Liver (tissue), 8 donors: ENCODE measurements at regions not wholly inside any gene's neighbourhood (a gene's known extent, or its start where the extent isn't known, plus 50 kb on each side); places are given as distances from the start of the nearest gene placed in this dataset.

Experiments used
- DNase-seq: peaks from one replicate; pipeline ENCODE4 v3.0.0-alpha.2; 2017; ENCODE audit warnings: low spot score
- H3K27ac ChIP-seq, 2 donors: one replicate each; pipeline ENCODE4 v1.7.0; 2013; ENCODE audit warnings: inconsistent platforms in 2 of 2, low read length in 2 of 2, control low read depth in 1 of 2, low read depth in 1 of 2, mild to moderate bottlenecking in 1 of 2
- H3K27me3 ChIP-seq, 4 donors: one replicate each; pipeline versions ENCODE4 v1.6.1 to v1.7.0; 2013; ENCODE audit warnings: low read length in 3 of 4, inconsistent platforms in 1 of 4, mild to moderate bottlenecking in 1 of 4, moderate library complexity in 1 of 4; ENCODE audit not compliant: control insufficient read depth in 4 of 4, insufficient read depth in 4 of 4
- H3K36me3 ChIP-seq, 4 donors: one replicate each; pipeline versions ENCODE4 v1.6.1 to v1.7.0; 2013; ENCODE audit warnings: low read length in 3 of 4, mild to moderate bottlenecking in 3 of 4, low read depth in 1 of 4, moderate library complexity in 1 of 4; ENCODE audit not compliant: control insufficient read depth in 4 of 4, insufficient read depth in 3 of 4
- H3K4me1 ChIP-seq, 4 donors: one replicate each; pipeline versions ENCODE4 v1.6.1 to v1.7.0; 2013; ENCODE audit warnings: low read length in 3 of 4, mild to moderate bottlenecking in 3 of 4, moderate library complexity in 1 of 4; ENCODE audit not compliant: control insufficient read depth in 4 of 4, insufficient read depth in 4 of 4
- H3K4me3 ChIP-seq, 3 donors: one replicate each; pipeline versions ENCODE4 v1.6.1 to v1.7.0; 2013; ENCODE audit warnings: low read length in 3 of 3, control low read depth in 1 of 3, low read depth in 1 of 3, mild to moderate bottlenecking in 1 of 3
- H3K9ac ChIP-seq, 2 donors: one replicate each; pipeline ENCODE4 v1.7.0; 2013; ENCODE audit warnings: low read length in 2 of 2, mild to moderate bottlenecking in 2 of 2, moderate library complexity in 2 of 2, control low read depth in 1 of 2, low read depth in 1 of 2
- H3K9me3 ChIP-seq, 4 donors: one replicate each; pipeline versions ENCODE4 v1.6.1 to v1.7.0; 2013; ENCODE audit warnings: low read length in 3 of 4; ENCODE audit not compliant: control insufficient read depth in 4 of 4
- ATF3 ChIP-seq: IDR thresholded peaks from 2 replicates; pipeline ENCODE4 v1.6.1; 2016; ENCODE audit warnings: antibody characterized with exemption
- CTCF ChIP-seq: fragments of 150-350 bp; IDR thresholded peaks from 2 replicates; pipeline ENCODE4 v1.5.1; 2017; ENCODE audit warnings: improper control_type of control experiment, low read depth, low read length; ENCODE audit not compliant: missing input control
- EGR1 ChIP-seq, 2 donors: IDR thresholded peaks; 2 replicates each; pipeline ENCODE4 v1.6.1; 2016 to 2018; ENCODE audit warnings: antibody characterized with exemption in 2 of 2, low read depth in 2 of 2
- FOXA1 ChIP-seq: IDR thresholded peaks from 2 replicates; pipeline ENCODE4 v1.6.1; 2016; ENCODE audit warnings: antibody characterized with exemption
- FOXA2 ChIP-seq: IDR thresholded peaks from 2 replicates; pipeline ENCODE4 v1.6.1; 2016; ENCODE audit warnings: antibody characterized with exemption
- GABPA ChIP-seq, 2 donors: IDR thresholded peaks in 1 of 2; conservative IDR thresholded peaks in 1 of 2; 2 replicates each; pipeline ENCODE4 v1.6.1; 2016; ENCODE audit warnings: antibody characterized with exemption in 2 of 2, mild to moderate bottlenecking in 1 of 2, moderate library complexity in 1 of 2
- HNF4A ChIP-seq, 2 donors: conservative IDR thresholded peaks; 2 replicates each; pipeline ENCODE4 v1.6.1; 2016; ENCODE audit warnings: antibody characterized with exemption in 2 of 2, mild to moderate bottlenecking in 2 of 2
- HNF4G ChIP-seq: IDR thresholded peaks from 2 replicates; pipeline ENCODE4 v1.6.1; 2016; ENCODE audit warnings: antibody characterized with exemption
- JUND ChIP-seq, 2 donors: IDR thresholded peaks; 2 replicates each; pipeline ENCODE4 v1.6.1; 2016; ENCODE audit warnings: antibody characterized with exemption in 2 of 2
- MAX ChIP-seq: IDR thresholded peaks from 2 replicates; pipeline ENCODE4 v1.6.1; 2016; ENCODE audit warnings: antibody characterized with exemption
- NR2F2 ChIP-seq: IDR thresholded peaks from 2 replicates; pipeline ENCODE4 v1.6.1; 2016; ENCODE audit warnings: antibody characterized with exemption
- RAD21 ChIP-seq, 2 donors: IDR thresholded peaks; 2 replicates each; pipeline ENCODE4 v1.6.1; 2016; ENCODE audit warnings: antibody characterized with exemption in 2 of 2, mild to moderate bottlenecking in 2 of 2
- RXRA ChIP-seq, 2 donors: IDR thresholded peaks; 2 replicates each; pipeline ENCODE4 v1.6.1; 2017 to 2018; ENCODE audit warnings: antibody characterized with exemption in 2 of 2, mild to moderate bottlenecking in 1 of 2
- SP1 ChIP-seq: IDR thresholded peaks from 2 replicates; pipeline ENCODE4 v1.6.1; 2018; ENCODE audit warnings: antibody characterized with exemption, mild to moderate bottlenecking
- TAF1 ChIP-seq: conservative IDR thresholded peaks from 2 replicates; pipeline ENCODE4 v1.6.1; 2016; ENCODE audit warnings: antibody characterized with exemption, mild to moderate bottlenecking
- WGBS: extraction: QIAGEN DNeasy Blood & Tissue Kit; methylation state at CpG from one replicate; pipeline ENCODE4 v1.1.7; 2013; 5-methylcytosine and 5-hydroxymethylcytosine counted together
- TF ChIP-seq, protein P1 (sequence below): IDR thresholded peaks from 2 replicates; pipeline ENCODE4 v1.6.1; 2016; ENCODE audit warnings: antibody characterized with exemption, mild to moderate bottlenecking
- TF ChIP-seq, protein P2 (sequence below): IDR thresholded peaks from 2 replicates; pipeline ENCODE4 v1.6.1; 2016; ENCODE audit warnings: antibody characterized with exemption
- donor health status: healthy.
- donor health status: healthy.
- donor health status: healthy.
- donor health status: healthy.
- donor health status: healthy.

- TF ChIP-seq, protein P1, sequence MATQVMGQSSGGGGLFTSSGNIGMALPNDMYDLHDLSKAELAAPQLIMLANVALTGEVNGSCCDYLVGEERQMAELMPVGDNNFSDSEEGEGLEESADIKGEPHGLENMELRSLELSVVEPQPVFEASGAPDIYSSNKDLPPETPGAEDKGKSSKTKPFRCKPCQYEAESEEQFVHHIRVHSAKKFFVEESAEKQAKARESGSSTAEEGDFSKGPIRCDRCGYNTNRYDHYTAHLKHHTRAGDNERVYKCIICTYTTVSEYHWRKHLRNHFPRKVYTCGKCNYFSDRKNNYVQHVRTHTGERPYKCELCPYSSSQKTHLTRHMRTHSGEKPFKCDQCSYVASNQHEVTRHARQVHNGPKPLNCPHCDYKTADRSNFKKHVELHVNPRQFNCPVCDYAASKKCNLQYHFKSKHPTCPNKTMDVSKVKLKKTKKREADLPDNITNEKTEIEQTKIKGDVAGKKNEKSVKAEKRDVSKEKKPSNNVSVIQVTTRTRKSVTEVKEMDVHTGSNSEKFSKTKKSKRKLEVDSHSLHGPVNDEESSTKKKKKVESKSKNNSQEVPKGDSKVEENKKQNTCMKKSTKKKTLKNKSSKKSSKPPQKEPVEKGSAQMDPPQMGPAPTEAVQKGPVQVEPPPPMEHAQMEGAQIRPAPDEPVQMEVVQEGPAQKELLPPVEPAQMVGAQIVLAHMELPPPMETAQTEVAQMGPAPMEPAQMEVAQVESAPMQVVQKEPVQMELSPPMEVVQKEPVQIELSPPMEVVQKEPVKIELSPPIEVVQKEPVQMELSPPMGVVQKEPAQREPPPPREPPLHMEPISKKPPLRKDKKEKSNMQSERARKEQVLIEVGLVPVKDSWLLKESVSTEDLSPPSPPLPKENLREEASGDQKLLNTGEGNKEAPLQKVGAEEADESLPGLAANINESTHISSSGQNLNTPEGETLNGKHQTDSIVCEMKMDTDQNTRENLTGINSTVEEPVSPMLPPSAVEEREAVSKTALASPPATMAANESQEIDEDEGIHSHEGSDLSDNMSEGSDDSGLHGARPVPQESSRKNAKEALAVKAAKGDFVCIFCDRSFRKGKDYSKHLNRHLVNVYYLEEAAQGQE: no peak
- no peak for TF ChIP-seq MAX
Observed at GRCh38 chr9:79977510-79978197, 405.9 kb downstream of the TLE4 start (continued).

- no peak for TF ChIP-seq HNF4A (conservative IDR thresholded peaks at IDR 0.05)
- TF ChIP-seq FOXA2: no peak
- TF ChIP-seq ATF3: no peak
- no peak for TF ChIP-seq CTCF
- no peak for TF ChIP-seq RXRA (IDR thresholded peaks at IDR 0.05)
- TF ChIP-seq NR2F2: no peak
- TF ChIP-seq TAF1: no peak
- DNase-seq: no peak
- Histone ChIP-seq H3K4me3 (no peak overlapping the region), H3K9me3 (no peaks in the 10 kb centered on the region), H3K36me3 (no peaks in the 10 kb centered on the region), H3K4me1 (no peaks in the 10 kb centered on the region), H3K27ac (no peak overlapping the region), H3K9ac (no peak overlapping the region), H3K27me3 (peaks cover 0 to 4% (median 0%) of the 10 kb centered on the region in 4 donors)
- 84% methylated on average over 10 of the region's 10 CpGs for WGBS
Observed at GRCh38 chr9:79977074-79977435, 405.3 kb downstream of the TLE4 start.

DNA sequence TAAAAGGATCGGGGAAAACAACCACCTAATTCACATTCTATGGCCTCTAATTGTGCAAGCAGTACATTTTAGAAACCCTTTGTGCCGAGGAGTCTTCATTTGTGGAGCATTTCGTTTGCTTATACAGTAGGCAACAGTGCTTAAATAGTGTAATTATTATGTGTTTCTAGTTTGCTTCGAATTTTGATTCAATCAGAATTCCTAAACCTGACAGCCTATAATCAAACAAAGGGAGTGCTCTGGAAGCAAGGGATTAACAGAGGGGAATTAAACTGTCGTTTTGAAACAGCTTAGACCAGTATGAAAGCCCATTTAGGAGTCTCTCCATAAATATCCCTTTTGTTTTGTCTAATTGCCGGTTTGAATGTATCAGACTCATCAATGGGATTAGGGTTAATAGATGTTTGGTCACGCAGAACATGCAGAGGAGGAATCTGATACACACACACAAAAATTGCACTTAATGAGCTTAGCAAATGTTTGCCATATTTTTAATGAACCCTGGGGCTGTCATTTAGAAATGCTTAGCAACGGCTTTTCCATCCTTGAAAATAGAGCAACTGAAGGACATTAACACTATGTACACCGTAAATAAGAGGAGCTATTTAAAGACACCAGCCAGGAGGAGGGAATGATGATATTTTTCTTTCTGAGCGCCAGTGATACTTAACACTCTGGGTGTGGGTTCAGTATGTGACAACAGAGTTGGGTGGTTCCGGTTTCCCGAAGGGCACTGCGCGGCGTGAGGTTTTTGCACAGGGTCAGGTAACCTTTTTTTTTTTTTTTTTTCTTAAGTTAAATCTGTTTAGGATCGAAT is 404.7 kb downstream of the TLE4 start:
- Histone ChIP-seq H3K27me3 (peaks cover 0 to 4% (median 0%) of the 10 kb centered on the region in 4 donors), H3K36me3 (no peaks in the 10 kb centered on the region), H3K9me3 (no peaks in the 10 kb centered on the region), H3K9ac (no peak overlapping the region), H3K27ac (no peak overlapping the region), H3K4me1 (no peaks in the 10 kb centered on the region), H3K4me3 (no peak overlapping the region)
- 74% methylated on average over 16 of the region's 16 CpGs for WGBS
- DNase-seq: no peak
- TF ChIP-seq TAF1 (no peak), SP1 (no peak), EGR1 (IDR thresholded peaks at IDR 0.05; ENCODE audit: low read depth in 2 of 2) (no peak), FOXA1 (no peak), RAD21 (IDR thresholded peaks at IDR 0.05) (no peak), ATF3 (no peak), HNF4G (no peak), MAX (no peak), GABPA (IDR thresholded peaks at IDR 0.05 in 1 of 2, conservative IDR thresholded peaks at IDR 0.05 in 1 of 2) (no peak), JUND (IDR thresholded peaks at IDR 0.05) (no peak)
- TF ChIP-seq, protein P2, sequence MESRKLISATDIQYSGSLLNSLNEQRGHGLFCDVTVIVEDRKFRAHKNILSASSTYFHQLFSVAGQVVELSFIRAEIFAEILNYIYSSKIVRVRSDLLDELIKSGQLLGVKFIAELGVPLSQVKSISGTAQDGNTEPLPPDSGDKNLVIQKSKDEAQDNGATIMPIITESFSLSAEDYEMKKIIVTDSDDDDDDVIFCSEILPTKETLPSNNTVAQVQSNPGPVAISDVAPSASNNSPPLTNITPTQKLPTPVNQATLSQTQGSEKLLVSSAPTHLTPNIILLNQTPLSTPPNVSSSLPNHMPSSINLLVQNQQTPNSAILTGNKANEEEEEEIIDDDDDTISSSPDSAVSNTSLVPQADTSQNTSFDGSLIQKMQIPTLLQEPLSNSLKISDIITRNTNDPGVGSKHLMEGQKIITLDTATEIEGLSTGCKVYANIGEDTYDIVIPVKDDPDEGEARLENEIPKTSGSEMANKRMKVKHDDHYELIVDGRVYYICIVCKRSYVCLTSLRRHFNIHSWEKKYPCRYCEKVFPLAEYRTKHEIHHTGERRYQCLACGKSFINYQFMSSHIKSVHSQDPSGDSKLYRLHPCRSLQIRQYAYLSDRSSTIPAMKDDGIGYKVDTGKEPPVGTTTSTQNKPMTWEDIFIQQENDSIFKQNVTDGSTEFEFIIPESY: no peak
